CD14-positive monocyte (primary cell): ENCODE measurements at regions not wholly inside any gene's neighbourhood (a gene's known extent, or its start where the extent isn't known, plus 50 kb on each side); places are given as distances from the start of the nearest gene placed in this dataset.

Experiments
- DNase-seq, 3 donors: peaks; one replicate each; pipeline ENCODE4 v3.0.0-alpha.2; 2011 to 2022
- H2AFZ ChIP-seq: 2 replicates; pipeline ENCODE4 v1.6.0; 2012; ENCODE audit warnings: mild to moderate bottlenecking, low read depth, low read length, inconsistent platforms; ENCODE audit not compliant: insufficient read depth, poor library complexity, severe bottlenecking
- H3K27ac ChIP-seq, 2 donors: 1 replicate in 1 of 2; 2 replicates in 1 of 2; pipeline ENCODE4 v1.5.1; 2012 to 2013; ENCODE audit warnings: low read length in 2 of 2, control low read depth in 1 of 2, inconsistent platforms in 1 of 2, low read depth in 1 of 2, mild to moderate bottlenecking in 1 of 2
- H3K27me3 ChIP-seq, 2 donors: one replicate each; pipeline versions ENCODE4 v1.6.0 to v1.6.1; 2011 to 2013; ENCODE audit warnings: low read length in 2 of 2; ENCODE audit not compliant: control insufficient read depth in 2 of 2, insufficient read depth in 2 of 2
- H3K36me3 ChIP-seq, 2 donors: replicated peaks in 1 of 2; 1 replicate in 1 of 2; 2 replicates in 1 of 2; pipeline versions ENCODE4 v1.5.1 to v1.6.1; 2012 to 2013; ENCODE audit warnings: low read length in 2 of 2, control low read depth in 1 of 2, inconsistent platforms in 1 of 2, mild to moderate bottlenecking in 1 of 2; ENCODE audit not compliant: insufficient read depth in 2 of 2, control insufficient read depth in 1 of 2
- H3K4me1 ChIP-seq, 2 donors: 1 replicate in 1 of 2; 2 replicates in 1 of 2; pipeline versions ENCODE4 v1.5.1 to v1.6.1; 2012 to 2013; ENCODE audit warnings: low read length in 2 of 2, control low read depth in 1 of 2, inconsistent platforms in 1 of 2, mild to moderate bottlenecking in 1 of 2, moderate library complexity in 1 of 2; ENCODE audit not compliant: insufficient read depth in 2 of 2, control insufficient read depth in 1 of 2
- H3K4me2 ChIP-seq: replicated peaks from 2 replicates; pipeline ENCODE3; 2012; ENCODE audit warnings: low read length, moderate library complexity, mild to moderate bottlenecking; ENCODE audit not compliant: poor library complexity, severe bottlenecking; ENCODE audit errors: extremely low read depth
- H3K4me3 ChIP-seq, 3 experiments: fragments of 200-600 bp in 1 of 3; sonication (generic) in 1 of 3; replicated peaks in 1 of 3; 1 replicate in 2 of 3; 2 replicates in 1 of 3; pipeline ENCODE4 v1.5.1; 2011 to 2013; ENCODE audit warnings: low read length in 3 of 3, mild to moderate bottlenecking in 3 of 3, control low read depth in 2 of 3, low read depth in 2 of 3, inconsistent platforms in 1 of 3, moderate library complexity in 1 of 3
- H3K79me2 ChIP-seq: 2 replicates; pipeline ENCODE4 v1.6.0; 2012; ENCODE audit warnings: mild to moderate bottlenecking, control low read depth, inconsistent platforms, low read length, moderate library complexity; ENCODE audit not compliant: insufficient read depth
- H3K9ac ChIP-seq: 2 replicates; pipeline ENCODE4 v1.6.0; 2017; ENCODE audit warnings: low read length, mild to moderate bottlenecking; ENCODE audit not compliant: insufficient read depth, poor library complexity, severe bottlenecking
- H3K9me3 ChIP-seq, 2 donors: replicated peaks in 1 of 2; 1 replicate in 1 of 2; 2 replicates in 1 of 2; pipeline versions ENCODE4 v1.5.1 to v1.6.1; 2012 to 2013; ENCODE audit warnings: low read length in 2 of 2, control low read depth in 1 of 2; ENCODE audit not compliant: control insufficient read depth in 1 of 2, insufficient read depth in 1 of 2
- H4K20me1 ChIP-seq: 2 replicates; pipeline ENCODE4 v1.6.0; 2012; ENCODE audit warnings: mild to moderate bottlenecking, low read length, control low read depth, moderate library complexity; ENCODE audit not compliant: insufficient read depth
- H3K27ac Mint-ChIP-seq, 7 donors: one replicate each; pipeline ENCODE4 v1.8.0; 2020; ENCODE audit warnings: mild to moderate bottlenecking in 7 of 7, mixed read lengths in 7 of 7, moderate library complexity in 6 of 7, inconsistent platforms in 2 of 7
- H3K27me3 Mint-ChIP-seq, 3 donors: one replicate each; pipeline ENCODE4 v1.8.0; 2021 to 2022; ENCODE audit warnings: low read depth in 3 of 3, mild to moderate bottlenecking in 3 of 3, mixed read lengths in 3 of 3, moderate library complexity in 3 of 3, inconsistent platforms in 1 of 3
- H3K36me3 Mint-ChIP-seq, 2 donors: one replicate each; pipeline ENCODE4 v1.8.0; 2020; ENCODE audit warnings: mixed read lengths in 2 of 2, inconsistent platforms in 1 of 2, mild to moderate bottlenecking in 1 of 2
- H3K4me1 Mint-ChIP-seq: one replicate; pipeline ENCODE4 v1.8.0; 2020; ENCODE audit warnings: mild to moderate bottlenecking, mixed read lengths
- H3K4me3 Mint-ChIP-seq, 2 donors: one replicate each; pipeline ENCODE4 v1.8.0; 2020; ENCODE audit warnings: mild to moderate bottlenecking in 2 of 2, mixed read lengths in 2 of 2, moderate library complexity in 1 of 2
- H3K9me3 Mint-ChIP-seq, 7 donors: one replicate each; pipeline ENCODE4 v1.8.0; 2020 to 2022; ENCODE audit warnings: mixed read lengths in 7 of 7, mild to moderate bottlenecking in 6 of 7, moderate library complexity in 6 of 7, inconsistent platforms in 2 of 7
- WGBS: methylation state at CpG from one replicate; pipeline ENCODE4 v1.1.5; 2013; ENCODE audit warnings: missing lambda C conversion rate; ENCODE audit not compliant: insufficient coverage; 5-methylcytosine and 5-hydroxymethylcytosine counted together
- intact Hi-C, 2 donors: fragments of 100-400 bp; cut with micrococcal nuclease; formaldehyde crosslinking; loops; one replicate each; pipeline versions ENCODE4 v1.15.0 to v1.15.1; 2023
- TF ChIP-seq, protein P1 (sequence below): fragments of 200-600 bp; IDR thresholded peaks from one replicate; pipeline ENCODE4 v1.8.0; 2022; ENCODE audit warnings: antibody characterized with exemption, mild to moderate bottlenecking

- Histone ChIP-seq H3K4me1 (no peaks in the 10 kb centered on the region), H3K79me2 (no peaks in the 10 kb centered on the region), H3K9me3 (no peaks in the 10 kb centered on the region), H4K20me1 (no peaks in the 10 kb centered on the region), H3K27ac (no peak overlapping the region), H3K4me3 (no peak overlapping the region), H3K27me3 (no peaks in the 10 kb centered on the region), H2AFZ (no peak overlapping the region), H3K9ac (no peak overlapping the region), H3K4me2 (no peak overlapping the region), H3K36me3 (no peaks in the 10 kb centered on the region)
- Mint-ChIP-seq H3K36me3 (no peaks in the 10 kb centered on the region), H3K27me3 (no peaks in the 10 kb centered on the region), H3K4me1 (no peaks in the 10 kb centered on the region), H3K4me3 (no peak overlapping the region), H3K27ac (no peak overlapping the region), H3K9me3 (peaks cover 0 to 4% (median 0%) of the 10 kb centered on the region in 7 donors)
- no peak for DNase-seq
- intact Hi-C loops: no loop called here
- WGBS: 89% methylated on average over 4 of the region's 6 CpGs
- TF ChIP-seq, protein P1, sequence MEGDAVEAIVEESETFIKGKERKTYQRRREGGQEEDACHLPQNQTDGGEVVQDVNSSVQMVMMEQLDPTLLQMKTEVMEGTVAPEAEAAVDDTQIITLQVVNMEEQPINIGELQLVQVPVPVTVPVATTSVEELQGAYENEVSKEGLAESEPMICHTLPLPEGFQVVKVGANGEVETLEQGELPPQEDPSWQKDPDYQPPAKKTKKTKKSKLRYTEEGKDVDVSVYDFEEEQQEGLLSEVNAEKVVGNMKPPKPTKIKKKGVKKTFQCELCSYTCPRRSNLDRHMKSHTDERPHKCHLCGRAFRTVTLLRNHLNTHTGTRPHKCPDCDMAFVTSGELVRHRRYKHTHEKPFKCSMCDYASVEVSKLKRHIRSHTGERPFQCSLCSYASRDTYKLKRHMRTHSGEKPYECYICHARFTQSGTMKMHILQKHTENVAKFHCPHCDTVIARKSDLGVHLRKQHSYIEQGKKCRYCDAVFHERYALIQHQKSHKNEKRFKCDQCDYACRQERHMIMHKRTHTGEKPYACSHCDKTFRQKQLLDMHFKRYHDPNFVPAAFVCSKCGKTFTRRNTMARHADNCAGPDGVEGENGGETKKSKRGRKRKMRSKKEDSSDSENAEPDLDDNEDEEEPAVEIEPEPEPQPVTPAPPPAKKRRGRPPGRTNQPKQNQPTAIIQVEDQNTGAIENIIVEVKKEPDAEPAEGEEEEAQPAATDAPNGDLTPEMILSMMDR: no peak
These were observed 1111.4 kb downstream of the SORCS1 start for GRCh38 chr10:106053061-106053460.

- no CpG with 5 or more reads among the region's 2 CpGs for whole genome bisulfite sequencing
- Histone ChIP-seq H2AFZ (no peak overlapping the region), H3K4me2 (no peak overlapping the region), H3K4me1 (no peaks in the 10 kb centered on the region), H3K27ac (no peak overlapping the region), H3K4me3 (no peak overlapping the region), H3K9ac (no peak overlapping the region), H3K27me3 (no peaks in the 10 kb centered on the region), H3K9me3 (no peaks in the 10 kb centered on the region), H3K79me2 (no peaks in the 10 kb centered on the region), H4K20me1 (no peaks in the 10 kb centered on the region), H3K36me3 (no peaks in the 10 kb centered on the region)
- H3K4me1 Mint-ChIP-seq: no peaks in the 10 kb centered on the region
- H3K4me3 Mint-ChIP-seq: no peak overlapping the region
- intact Hi-C loops: no loop called here
- no peak for DNase-seq
- no peaks in the 10 kb centered on the region for H3K36me3 Mint-ChIP-seq
- TF ChIP-seq, protein P1: no peak
- H3K27me3 Mint-ChIP-seq: no peaks in the 10 kb centered on the region
- peak overlapping the region in 1 of 7 donors; percentile 54 for H3K27ac Mint-ChIP-seq
- peaks cover 0 to 6% (median 2%) of the 10 kb centered on the region in 7 donors for H3K9me3 Mint-ChIP-seq
These were observed 1120.0 kb downstream of the SORCS1 start for GRCh38 chr10:106044503-106044902.
